ENCODE measurements at regions not wholly inside any gene's neighbourhood (a gene's known extent, or its start where the extent isn't known, plus 50 kb on each side); places are given as distances from the start of the nearest gene placed in this dataset.

DNA sequence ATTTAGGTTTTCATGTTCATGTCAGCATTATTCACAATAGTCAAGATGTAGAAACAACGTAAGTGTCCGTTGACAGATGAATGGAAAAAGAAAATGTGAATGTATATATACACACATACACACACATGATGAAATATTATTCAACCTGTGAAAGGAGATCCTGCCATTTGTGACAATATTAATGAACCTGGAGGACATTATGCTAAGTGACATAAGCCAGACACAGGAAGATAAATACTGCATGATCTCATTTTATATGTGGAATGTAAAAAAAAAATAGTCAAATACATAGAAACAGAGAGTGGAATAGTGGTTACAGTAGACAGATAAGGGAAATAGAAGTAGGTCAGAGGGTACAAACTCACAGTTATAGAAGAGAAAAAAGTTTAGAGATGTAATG lies 651.1 kb upstream of the MKI67 start:
- Histone ChIP-seq H3K27ac (no peak overlapping the region), H3F3A (ENCODE audit: low read depth) (no peaks in the 10 kb centered on the region), H3K4me1 (no peaks in the 10 kb centered on the region), H4K20me1 (ENCODE audit: low read depth) (no peaks in the 10 kb centered on the region), H2AFZ (replicated peaks) (no peak overlapping the region), H3K9ac (no peak overlapping the region), H3K36me3 (no peaks in the 10 kb centered on the region), H3K27me3 (no peaks in the 10 kb centered on the region), H3K9me3 (ENCODE audit: low read depth) (no peaks in the 10 kb centered on the region), H3K4me3 (no peak overlapping the region), H3K4me2 (no peak overlapping the region), H3K79me2 (ENCODE audit: low read depth) (no peaks in the 10 kb centered on the region)
- TF ChIP-seq, protein P1, sequence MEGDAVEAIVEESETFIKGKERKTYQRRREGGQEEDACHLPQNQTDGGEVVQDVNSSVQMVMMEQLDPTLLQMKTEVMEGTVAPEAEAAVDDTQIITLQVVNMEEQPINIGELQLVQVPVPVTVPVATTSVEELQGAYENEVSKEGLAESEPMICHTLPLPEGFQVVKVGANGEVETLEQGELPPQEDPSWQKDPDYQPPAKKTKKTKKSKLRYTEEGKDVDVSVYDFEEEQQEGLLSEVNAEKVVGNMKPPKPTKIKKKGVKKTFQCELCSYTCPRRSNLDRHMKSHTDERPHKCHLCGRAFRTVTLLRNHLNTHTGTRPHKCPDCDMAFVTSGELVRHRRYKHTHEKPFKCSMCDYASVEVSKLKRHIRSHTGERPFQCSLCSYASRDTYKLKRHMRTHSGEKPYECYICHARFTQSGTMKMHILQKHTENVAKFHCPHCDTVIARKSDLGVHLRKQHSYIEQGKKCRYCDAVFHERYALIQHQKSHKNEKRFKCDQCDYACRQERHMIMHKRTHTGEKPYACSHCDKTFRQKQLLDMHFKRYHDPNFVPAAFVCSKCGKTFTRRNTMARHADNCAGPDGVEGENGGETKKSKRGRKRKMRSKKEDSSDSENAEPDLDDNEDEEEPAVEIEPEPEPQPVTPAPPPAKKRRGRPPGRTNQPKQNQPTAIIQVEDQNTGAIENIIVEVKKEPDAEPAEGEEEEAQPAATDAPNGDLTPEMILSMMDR (IDR thresholded peaks at IDR 0.05) = no peak
- TF ChIP-seq EZH2 (IDR thresholded peaks at IDR 0.05) (no peak), EZH2phosphoT487 (IDR thresholded peaks at IDR 0.05) (no peak)
- H3K4me3 Mint-ChIP-seq = no peak overlapping the region
- no peaks in the 10 kb centered on the region for H3K4me1 Mint-ChIP-seq
- no peak overlapping the region for H3K27ac Mint-ChIP-seq
- H3K9me3 Mint-ChIP-seq = peaks cover 8% of the 10 kb centered on the region
- no peak for DNase-seq (ENCODE audit: low spot score)
- peaks cover 9% of the 10 kb centered on the region for H3K27me3 Mint-ChIP-seq (ENCODE audit: insufficient read depth, low read depth)
- H3K36me3 Mint-ChIP-seq = no peaks in the 10 kb centered on the region

DNA sequence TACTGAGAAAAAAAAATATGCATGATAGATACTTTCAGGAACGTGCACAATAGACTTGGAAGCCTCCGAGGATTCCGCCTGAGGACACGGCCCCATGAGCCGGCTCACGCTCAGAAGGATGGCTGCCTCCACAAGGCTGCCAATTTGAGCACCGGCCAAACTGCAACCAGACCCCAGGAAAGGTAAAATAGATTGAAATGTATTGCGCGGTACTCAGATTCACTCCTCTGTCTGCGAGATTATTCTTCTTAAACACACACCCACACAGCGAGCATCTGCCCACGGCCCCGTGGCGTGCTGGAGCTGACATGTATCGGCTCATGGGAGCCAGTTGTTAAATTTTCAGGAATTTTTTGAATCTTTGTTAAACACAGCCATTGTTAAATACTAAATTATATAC lies 653.2 kb upstream of the MKI67 start:
- H3K36me3 Mint-ChIP-seq = no peaks in the 10 kb centered on the region
- H3K4me2 ChIP-seq = no peak overlapping the region
- H3K4me1 Mint-ChIP-seq = no peaks in the 10 kb centered on the region
- H3K36me3 ChIP-seq = no peaks in the 10 kb centered on the region
- H3K27ac Mint-ChIP-seq = no peak overlapping the region
- no peak for DNase-seq (ENCODE audit: low spot score)
- no peaks in the 10 kb centered on the region for H3K27me3 ChIP-seq
- H3F3A ChIP-seq (ENCODE audit: low read depth) = no peaks in the 10 kb centered on the region
- peaks cover 3% of the 10 kb centered on the region for H3K27me3 Mint-ChIP-seq (ENCODE audit: insufficient read depth, low read depth)
- H2AFZ ChIP-seq (replicated peaks) = no peak overlapping the region
- H3K4me3 Mint-ChIP-seq = no peak overlapping the region
- no peaks in the 10 kb centered on the region for H3K9me3 ChIP-seq (ENCODE audit: low read depth)
- H3K9ac ChIP-seq = no peak overlapping the region
- no peaks in the 10 kb centered on the region for H4K20me1 ChIP-seq (ENCODE audit: low read depth)
- no peaks in the 10 kb centered on the region for H3K4me1 ChIP-seq
- no peak overlapping the region for H3K27ac ChIP-seq
- no peaks in the 10 kb centered on the region for H3K9me3 Mint-ChIP-seq
- TF ChIP-seq EZH2phosphoT487 (IDR thresholded peaks at IDR 0.05) = no peak
- TF ChIP-seq, protein P1 (IDR thresholded peaks at IDR 0.05) = no peak
- TF ChIP-seq EZH2 (IDR thresholded peaks at IDR 0.05) = no peak
- no peaks in the 10 kb centered on the region for H3K79me2 ChIP-seq (ENCODE audit: low read depth)
- no peak overlapping the region for H3K4me3 ChIP-seq

DNA sequence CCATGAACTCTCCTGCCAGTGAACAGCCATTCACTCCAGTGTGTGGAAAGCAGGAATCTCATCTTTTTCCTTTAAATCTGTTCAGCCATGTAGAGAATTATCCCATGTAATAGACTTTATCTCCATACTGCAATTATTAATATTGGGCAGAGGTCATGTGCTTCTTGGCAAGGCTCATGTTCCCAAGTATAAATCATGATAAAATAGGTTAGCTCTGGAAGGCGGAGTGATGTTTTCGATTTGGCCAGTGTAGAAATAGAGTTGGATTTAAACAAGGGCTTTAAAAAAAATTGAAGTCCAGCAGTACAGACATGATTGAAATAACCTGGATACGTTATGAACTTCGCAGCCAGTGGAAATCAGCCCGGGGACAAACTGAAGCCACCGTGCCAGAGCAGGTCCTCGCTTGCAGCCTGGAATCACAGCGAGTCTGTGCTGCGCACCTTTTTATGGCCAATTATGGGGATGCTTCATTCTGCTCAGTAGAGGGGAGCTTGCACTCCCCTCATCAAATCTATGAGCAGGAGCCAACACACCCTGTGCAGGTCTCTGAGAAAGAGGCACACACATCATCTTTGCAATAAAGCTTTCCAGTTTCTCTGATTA lies 654.0 kb upstream of the MKI67 start:
- no peaks in the 10 kb centered on the region for H3K79me2 ChIP-seq (ENCODE audit: low read depth)
- H3K27me3 ChIP-seq = no peaks in the 10 kb centered on the region
- no peak overlapping the region for H3K4me2 ChIP-seq
- no peaks in the 10 kb centered on the region for H3K9me3 ChIP-seq (ENCODE audit: low read depth)
- H3K27ac ChIP-seq = no peak overlapping the region
- no peak overlapping the region for H3K4me3 ChIP-seq
- Mint-ChIP-seq H3K9me3 (no peaks in the 10 kb centered on the region), H3K4me3 (no peak overlapping the region), H3K36me3 (no peaks in the 10 kb centered on the region), H3K27ac (no peak overlapping the region), H3K27me3 (ENCODE audit: insufficient read depth, low read depth) (peaks cover 3% of the 10 kb centered on the region), H3K4me1 (no peaks in the 10 kb centered on the region)
- no peak for TF ChIP-seq EZH2 (IDR thresholded peaks at IDR 0.05)
- TF ChIP-seq EZH2phosphoT487 (IDR thresholded peaks at IDR 0.05) = no peak
- TF ChIP-seq, protein P1 (IDR thresholded peaks at IDR 0.05) = no peak
- H4K20me1 ChIP-seq (ENCODE audit: low read depth) = no peaks in the 10 kb centered on the region
- H3K36me3 ChIP-seq = no peaks in the 10 kb centered on the region
- H3F3A ChIP-seq (ENCODE audit: low read depth) = no peaks in the 10 kb centered on the region
- H3K9ac ChIP-seq = no peak overlapping the region
- H3K4me1 ChIP-seq = no peaks in the 10 kb centered on the region
- H2AFZ ChIP-seq (replicated peaks) = no peak overlapping the region
- no peak for DNase-seq (ENCODE audit: low spot score)
